GM21367 (cell line): ENCODE measurements at regions not wholly inside any gene's neighbourhood (a gene's known extent, or its start where the extent isn't known, plus 50 kb on each side); places are given as distances from the start of the nearest gene placed in this dataset.
"Not testable (repeated sequence)": the region's sequence is repeated elsewhere in the genome, so short reads cannot be mapped to it uniquely, and the experiment has no call there.

Source experiments
- ATAC-seq: cut with Tn5 transposase; IDR thresholded peaks from one replicate; pipeline ENCODE4 v1.9.1; 2021; ENCODE audit not compliant: unreplicated experiment

DNA sequence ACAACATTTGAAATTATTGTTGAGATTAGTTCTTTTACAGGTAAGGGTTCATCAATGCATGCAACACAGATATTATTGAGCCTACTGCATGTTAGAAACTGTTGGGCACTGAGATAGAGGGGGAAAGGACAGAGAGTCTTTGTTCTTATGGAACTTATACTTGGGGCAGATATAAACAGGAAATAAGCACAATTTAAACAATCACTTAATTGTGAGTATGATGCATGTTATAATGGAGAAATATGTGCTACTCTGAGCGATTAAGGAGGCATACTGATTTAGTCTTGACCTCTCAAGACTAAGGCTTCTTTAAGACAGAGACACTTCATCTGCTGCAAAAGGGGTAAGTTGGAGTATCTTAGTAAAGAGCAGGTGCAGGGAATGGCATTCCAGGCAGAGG is 593.3 kb downstream of the CCSER2 start:
- no peak for ATAC-seq

DNA sequence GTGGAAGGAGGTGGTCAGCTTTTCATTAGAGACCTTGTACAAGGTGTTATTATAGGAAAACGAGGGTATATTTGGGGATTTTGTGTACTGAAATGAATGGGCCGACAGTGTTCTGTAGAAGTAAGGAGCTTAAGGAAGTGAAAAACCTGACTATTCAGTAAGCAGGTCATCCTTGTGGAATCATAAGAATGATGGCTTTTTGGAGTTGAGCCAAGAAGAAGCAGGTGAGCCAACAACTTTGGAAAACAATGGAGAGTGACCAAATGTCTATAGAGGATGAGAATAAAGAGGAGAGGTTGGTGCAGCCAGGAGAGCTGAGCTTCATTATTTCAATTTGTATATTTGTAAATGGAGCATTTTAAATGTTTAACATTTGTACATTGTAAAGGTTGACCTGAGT is 595.7 kb downstream of the CCSER2 start:
- ATAC-seq = no peak

DNA sequence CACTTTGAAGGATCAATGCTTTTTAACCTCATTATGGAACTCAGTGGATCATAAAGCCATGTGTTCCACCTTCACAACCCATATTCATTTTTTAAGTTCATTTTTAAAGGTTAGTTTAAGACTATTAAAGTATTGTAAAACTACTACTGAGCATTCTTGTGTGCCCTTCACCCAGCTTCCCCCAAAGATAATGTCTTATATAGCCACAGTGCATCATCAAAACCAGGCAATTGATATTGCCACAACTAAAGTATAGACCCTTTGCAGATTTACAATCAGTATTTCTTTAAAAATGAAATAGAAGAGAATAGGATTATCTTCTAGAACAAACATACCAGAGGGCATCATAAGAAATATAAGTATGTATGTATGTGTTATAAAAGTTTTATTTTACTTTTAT is 597.1 kb downstream of the CCSER2 start:
- ATAC-seq = no peak

DNA sequence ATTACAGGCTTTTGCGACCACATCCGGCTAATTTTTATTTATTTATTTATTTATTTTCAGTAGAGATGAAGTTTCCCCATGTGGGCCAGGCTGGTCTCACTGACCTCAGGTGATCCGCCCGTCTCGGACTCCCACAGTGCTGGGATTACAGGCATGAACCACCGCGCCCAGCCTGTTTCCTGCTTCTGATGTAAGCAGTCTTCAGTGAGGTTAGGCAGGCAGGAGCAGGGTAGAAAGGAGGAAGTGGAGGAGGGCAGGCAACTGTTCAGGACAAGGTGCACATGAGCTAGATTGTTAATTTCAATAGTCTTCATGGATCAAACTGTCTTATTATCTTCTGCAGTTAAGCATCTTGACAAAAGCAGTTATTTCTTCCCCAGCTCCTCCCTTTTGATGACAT is 605.0 kb downstream of the CCSER2 start:
- no peak for ATAC-seq

DNA sequence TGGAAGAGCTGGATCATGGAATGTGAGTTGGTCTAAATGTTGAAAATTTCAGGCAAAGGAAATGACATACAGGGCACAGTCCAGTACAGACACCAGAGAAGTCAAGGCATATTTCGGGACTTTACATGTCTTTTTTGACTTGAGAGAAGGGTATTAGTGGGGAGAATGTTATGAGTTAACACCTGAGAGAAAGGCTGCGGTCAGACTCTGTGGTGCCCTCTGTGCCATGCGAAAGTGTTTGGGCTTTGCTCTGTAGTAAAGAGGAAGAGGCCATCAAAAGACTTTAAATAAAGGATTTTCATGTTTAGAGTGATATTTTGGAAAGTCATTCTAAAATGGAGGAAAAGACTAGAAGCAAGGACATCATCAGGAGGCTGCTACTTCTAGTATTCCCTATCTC is 607.4 kb downstream of the CCSER2 start:
- ATAC-seq = no peak

DNA sequence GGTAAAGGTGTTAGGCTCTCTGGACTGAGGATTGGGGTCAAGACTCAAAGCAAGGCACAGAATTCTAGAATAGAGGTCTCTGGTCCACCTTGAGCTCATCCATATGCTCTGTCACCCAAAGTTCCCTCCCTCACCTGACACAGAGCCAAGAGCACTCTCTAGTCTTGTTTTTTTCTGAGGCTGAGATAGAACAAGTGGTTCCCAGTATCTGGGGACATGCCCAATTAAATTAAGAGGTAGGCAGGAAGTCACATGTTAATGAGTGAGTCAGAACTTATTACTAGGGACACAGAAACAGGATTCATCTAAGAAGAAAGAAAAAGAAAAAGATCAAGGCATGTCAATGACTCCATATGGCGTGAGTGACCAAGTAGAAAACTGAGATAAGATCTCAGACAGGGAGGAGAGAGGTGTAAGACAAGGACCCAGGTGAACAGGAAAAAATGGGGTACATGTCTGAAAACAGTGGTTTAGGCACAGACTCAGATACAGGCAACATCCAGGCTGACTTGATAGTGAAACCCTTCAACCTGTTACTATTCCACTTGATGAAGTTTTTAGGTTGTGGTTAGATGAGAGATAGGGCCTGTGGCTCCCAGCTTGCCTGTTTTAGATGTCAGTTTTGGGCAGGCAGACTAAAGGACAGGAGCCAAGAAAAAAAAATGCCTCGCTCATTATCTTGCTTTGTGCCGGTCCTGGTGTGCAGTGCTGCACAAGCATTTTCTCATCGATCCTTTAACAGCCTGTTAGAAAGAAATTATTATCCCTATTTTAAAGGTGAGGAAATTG is 609.9 kb downstream of the CCSER2 start:
- no peak for ATAC-seq

DNA sequence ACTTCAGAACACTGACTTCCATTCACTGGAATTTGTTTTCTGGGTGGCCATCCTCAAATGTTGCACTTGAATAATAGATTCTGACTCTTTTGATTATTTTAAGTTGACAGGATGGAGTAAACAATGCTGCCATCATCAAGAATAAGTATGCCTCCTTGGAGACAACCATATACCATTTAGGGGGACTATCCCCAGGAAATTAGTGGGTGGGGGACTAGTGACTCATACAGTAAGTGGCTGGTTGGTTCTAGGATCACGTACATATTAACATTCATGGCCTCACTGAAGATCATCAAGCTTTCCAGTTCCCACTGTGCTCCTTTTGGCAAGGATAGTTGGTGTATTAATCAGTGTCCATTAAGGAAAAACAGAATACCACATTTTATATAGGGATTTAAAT is 615.2 kb downstream of the CCSER2 start:
- no peak for ATAC-seq

DNA sequence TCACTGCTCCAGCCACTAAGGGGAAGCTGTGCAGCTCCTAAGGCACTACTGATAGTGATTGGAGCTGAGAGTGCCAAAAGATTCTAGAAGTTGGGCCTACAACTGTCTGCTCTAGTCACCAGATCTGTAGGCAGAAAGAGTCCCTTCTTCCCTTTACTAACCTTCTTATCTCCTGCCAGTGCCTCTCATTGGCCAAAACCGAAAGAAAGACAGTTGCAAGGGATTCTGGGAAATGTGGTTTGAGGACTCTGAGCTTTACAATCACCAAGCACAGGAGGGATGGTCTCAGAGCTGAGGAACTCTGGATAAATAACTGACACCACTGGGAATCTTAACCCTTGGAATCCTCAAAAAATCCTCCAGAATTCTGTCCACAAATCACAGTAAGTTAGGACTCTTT is 615.8 kb downstream of the CCSER2 start:
- no peak for ATAC-seq

DNA sequence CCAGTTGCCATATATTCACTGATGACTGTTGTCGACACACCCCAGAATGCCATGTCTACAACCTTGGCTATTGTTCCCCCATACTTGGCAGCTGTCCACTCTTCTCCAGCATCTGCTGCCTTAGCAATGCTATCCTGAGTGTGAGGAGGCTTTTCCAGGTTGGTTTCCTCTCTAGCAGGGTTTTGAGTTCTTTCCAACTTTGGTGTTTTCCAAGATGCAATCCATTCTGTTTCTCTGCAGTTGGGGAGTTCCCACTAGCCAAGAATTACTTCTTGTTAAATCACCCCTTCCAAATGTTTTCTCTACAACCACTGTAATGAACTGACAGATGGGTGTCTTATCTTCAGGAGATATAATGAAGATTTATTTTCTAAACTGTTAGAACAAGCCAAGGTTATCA is 617.4 kb downstream of the CCSER2 start:
- ATAC-seq = no peak

DNA sequence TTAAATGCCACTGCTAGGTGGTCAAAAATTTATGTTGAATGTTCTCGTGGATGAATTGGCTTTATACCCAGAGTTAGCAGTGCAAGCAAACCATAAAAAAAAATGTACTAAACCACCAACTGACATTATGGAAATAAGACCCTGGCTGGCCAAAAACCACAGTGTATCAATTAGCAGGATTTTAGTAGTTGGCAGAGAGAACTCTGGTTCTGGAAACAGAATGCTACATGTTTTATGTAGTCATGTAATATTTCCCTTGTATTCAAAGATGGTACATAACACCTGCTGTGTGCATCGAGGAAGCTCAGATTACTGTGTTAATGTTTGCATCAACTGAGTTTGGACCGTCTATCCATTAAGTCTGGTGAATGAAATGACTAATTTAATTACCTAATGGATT is 618.5 kb downstream of the CCSER2 start:
- no peak for ATAC-seq

DNA sequence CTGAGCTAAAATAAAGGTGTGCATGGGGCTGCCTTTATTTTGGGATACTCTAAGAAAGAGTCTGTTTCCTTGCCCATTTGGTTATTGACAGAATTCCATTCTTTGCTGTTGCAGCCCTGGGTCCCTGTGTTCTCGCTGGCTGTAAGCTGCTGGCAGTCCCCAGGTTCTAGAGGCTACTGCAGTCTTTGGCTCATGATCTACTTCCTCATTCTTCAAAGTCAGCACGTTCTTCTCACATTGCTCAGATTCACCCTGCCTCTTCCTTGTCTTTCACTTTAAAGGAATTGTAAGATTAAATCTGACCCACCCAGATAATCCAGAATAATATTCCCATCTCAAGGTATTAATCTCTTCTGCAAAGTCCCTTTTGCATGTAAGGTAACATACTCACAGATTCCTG is 620.3 kb downstream of the CCSER2 start:
- ATAC-seq = no peak

DNA sequence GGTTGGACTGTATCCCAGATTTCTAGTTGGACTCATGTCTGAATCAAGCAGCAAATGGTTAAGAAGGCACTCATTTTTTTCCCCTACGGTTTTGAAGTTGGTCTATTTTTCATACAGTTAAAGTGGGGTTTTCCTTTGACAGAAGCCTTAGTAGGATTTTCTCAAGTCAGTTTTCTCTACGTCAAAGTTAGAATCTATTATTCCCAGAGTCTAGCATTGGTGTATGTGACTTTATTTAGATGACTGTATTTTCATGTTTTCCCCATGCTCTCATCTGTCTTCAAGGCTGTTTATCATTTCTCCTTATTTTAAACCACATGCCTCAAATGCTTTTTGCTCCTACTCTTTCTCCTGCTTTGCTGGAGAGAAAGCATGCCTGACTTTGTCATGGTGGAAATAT is 623.2 kb downstream of the CCSER2 start:
- no peak for ATAC-seq

DNA sequence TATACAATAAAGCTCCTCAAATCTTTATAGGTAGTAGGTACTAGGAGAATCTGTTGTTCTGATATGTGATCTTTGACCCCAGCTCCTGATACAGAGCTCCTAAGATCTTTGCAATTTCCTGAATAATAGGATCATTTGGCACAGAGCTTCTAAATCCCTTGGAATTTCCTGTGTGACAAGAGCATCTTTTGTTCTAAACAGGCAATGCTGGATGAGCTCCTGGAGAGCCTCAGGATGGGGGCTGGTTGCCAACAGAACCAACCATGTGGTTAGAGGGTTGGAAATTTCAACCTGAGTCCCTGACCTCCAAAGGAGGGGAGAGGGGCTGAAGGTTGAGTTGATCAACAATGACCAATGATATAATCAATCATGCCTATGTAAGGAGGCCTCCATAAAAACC is 629.0 kb downstream of the CCSER2 start:
- no peak for ATAC-seq

DNA sequence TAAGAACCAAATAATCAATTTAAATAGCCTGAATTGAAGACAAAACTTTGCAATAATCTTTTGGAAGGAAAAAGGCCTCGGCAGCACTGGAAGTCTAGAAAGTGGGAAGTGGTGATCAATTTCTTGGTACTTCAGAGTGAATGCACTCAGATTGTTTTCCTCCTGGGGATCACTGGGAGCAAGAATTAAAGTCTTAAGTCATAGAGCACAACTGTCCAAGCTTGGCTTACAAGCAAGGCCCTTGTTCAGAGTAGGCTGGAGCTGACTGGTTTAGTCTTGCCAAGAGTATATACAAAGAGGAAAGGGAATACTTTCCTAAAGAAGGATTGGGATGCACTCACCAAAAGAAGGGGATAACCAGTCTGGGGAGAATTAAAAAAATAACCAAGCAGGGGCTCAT is 637.1 kb downstream of the CCSER2 start:
- no peak for ATAC-seq

DNA sequence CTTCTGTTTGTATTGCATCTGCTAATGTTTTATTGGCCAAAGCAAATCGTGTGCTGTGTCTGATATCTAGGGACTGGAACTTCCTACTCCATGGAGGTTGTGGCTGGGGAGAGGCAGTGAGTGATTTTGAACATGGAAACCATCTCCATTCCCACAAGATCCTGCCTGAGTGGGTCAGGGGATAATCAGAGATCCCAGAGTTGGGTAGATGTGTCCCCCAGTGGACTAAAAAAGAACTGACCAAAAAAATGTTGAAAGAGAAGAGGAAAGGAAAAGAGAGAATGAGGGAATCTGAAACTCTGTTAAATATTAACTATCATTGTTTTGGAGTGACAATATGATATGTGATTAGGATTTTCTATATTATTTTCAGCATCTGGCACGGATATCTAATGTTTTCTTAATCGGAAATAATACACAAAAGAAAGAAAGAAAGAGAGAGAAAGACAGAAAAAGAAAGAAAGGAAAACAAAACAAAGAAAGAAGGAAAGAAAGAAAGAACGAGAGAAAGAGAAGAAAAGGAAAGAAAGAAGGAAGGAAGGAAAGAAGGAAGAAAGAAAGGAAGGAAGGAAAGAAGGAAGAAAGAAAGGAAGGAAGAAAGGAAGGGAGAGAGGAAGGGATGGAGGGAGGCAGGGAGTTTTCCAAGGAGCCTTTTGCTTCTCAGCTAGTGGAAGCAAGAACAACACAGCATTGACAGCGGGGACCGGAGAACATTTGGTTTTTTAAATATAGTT is 638.5 kb downstream of the CCSER2 start:
- ATAC-seq = no peak

DNA sequence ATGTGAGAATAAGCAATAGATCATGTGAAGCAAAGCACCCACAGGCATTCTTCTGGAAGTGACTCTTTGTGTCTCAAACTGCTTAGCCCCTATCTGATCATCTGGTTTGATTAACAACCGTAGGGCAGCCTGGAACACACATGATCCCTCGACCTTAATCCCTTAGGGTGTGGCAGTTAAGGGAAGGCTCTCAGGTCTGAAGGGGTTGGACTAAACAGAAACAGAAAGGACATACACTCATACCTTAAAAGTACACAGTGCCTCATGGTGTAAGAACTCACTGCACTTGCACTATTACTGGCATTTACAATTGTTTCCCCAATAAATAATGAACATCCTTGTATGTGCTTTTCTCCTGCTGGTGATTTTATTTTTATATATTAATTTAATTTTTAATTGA is 640.9 kb downstream of the CCSER2 start:
- ATAC-seq = not testable (repeated sequence)

DNA sequence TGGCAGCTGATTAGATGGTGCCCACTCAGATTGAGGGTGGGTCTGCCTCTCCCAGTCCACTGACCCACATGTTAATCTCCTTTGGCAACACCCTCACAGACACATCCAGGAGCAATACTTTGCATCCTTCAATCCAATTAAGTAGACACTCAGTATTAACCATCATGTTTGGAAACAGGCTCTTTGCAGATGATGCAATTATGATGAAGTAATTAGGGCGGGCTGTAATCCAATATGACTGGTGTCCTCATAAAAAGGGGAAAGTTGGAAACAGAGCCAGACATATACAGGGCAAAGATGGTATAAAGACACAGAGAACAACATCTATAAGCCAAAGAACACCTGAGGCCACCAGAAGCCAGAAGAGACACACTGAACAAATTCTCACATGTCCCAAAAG is 658.6 kb downstream of the CCSER2 start:
- no peak for ATAC-seq

DNA sequence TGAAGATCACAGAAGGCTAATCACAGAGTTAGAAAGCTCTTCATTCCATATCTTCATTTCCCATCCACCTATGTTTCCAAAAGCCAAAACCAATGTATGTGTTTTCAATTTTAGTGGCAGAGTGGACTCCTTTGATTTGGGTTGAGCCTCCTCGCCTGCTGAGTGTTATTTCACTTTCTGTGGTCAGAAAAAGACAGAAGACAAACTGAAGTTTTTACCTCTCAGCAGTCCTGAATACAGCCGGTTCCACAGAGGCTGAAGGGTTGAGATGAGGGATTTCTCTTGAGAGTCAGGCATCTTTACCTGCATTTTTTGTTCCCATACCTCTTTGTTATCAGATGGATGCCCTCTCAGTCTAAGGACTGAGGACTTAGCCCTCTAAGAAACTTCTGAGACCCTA is 659.6 kb downstream of the CCSER2 start:
- ATAC-seq = no peak

DNA sequence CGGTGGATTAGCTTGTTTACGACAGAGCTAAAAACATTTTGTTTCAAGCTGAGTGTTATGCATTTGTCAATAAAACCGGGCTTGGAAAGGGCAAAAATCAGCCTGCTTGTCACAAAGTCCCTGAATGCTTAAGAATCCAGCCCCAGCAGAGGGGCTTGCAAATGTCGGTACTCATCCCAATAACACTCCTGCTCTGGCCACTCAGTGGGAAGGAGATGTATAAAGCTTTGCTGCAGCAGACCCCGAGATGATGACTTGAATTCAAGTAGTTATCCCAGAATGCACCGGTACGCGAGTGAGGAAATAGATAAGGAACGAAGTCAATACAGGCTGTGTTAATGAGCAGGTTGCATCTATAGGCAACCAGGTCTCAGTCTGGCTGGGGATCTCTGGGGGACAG is 662.3 kb downstream of the CCSER2 start:
- ATAC-seq = no peak

DNA sequence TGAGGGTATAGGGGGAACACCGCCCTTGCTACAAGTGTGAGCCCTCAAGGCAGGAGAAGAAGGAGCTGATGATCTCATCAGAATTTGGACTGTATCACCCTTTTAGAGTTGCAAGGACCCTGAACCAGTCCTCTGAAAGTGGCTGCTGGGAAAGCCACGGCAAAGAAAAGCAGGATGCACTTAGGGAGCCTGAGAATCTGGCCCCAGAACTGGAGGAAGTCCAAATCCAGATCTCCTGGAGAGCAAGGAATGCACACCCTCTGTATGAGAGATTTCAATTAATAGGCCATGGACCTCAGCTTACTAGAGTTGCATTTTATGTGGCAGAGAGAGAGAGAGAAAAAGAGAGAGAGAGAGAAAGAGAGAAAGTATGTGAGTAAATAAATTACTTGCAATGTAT is 662.9 kb downstream of the CCSER2 start:
- ATAC-seq = no peak

DNA sequence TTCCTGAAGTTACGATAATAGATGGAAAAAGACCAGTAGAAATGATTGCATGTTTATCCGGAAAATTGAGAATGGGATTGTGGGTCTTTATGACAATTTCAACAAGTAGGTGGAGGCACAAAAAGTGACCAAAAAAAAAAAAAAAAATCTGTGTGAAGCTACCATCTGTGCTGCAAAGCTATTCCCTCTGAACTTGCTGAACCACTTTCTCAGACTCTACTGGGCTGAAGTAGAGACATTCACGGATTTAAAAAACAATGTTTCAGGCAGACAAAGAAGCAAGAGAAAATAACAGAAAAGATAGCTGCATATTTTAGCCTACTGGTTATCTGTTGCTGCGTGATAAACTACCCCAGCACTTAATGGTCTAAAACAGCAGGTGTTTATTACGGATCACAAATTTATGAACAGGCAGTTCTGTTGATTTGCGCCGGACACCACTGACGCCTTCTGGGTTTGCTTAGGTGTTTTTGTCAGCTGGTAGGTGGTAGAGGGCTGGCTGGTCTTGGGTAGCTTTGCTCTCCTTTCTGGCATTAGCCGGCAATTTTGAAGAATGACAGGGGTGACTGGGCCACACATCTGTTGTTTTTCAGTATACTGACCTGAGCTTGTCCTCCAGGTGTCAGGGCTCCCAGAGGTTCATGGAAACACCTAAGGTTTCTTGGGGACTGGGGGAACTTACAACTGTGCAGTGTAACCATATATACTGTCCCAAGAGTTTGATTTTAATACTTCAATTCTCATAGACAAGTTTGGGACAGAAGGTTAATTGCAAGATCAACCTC is 665.1 kb downstream of the CCSER2 start:
- no peak for ATAC-seq

DNA sequence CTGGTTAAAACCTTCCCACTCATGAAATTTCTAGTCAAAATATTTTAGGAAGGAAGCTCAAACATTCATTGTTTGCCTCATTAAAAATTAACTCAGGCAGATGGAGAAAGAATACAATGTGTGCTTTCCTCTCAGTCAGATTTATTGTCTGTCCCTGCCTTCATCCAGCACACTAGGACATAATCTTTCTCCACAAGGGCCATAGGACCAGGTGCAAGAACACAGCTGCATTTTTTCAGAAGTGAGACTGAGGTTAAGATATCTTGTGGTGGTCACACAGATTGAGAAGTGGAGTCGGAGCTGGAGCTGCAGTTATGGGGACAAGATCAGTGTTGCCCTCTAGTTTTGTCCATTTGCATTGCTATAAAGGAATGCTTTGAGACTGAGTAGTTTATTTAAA is 666.3 kb downstream of the CCSER2 start:
- no peak for ATAC-seq
